ENCODE measurements at regions not wholly inside any gene's neighbourhood (a gene's known extent, or its start where the extent isn't known, plus 50 kb on each side); places are given as distances from the start of the nearest gene placed in this dataset.
"Not testable (repeated sequence)": the region's sequence is repeated elsewhere in the genome, so short reads cannot be mapped to it uniquely, and the experiment has no call there.

- no peak for DNase-seq
Observed at GRCh38 chr2:145925591-145925990, 1405.7 kb upstream of the ZEB2 start.

DNA sequence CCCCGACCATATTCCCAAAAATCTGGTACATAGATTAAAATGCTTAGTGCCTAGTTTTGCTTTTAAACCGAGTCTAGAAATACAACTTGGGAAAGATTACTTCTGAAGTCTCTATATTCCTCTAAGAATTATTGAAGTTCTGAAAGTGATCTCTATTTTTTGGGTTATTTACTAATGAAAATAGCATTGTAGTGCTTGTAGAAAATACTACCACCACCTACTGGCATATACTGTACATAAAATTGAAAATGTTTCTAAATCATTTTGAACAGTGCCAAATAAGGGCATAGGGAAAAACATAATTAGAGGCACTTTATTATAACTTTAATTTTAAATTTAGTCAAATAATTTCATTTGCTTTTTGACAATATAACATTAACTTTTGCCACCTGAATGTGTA lies 1399.6 kb upstream of the ZEB2 start:
- no peak for DNase-seq

DNA sequence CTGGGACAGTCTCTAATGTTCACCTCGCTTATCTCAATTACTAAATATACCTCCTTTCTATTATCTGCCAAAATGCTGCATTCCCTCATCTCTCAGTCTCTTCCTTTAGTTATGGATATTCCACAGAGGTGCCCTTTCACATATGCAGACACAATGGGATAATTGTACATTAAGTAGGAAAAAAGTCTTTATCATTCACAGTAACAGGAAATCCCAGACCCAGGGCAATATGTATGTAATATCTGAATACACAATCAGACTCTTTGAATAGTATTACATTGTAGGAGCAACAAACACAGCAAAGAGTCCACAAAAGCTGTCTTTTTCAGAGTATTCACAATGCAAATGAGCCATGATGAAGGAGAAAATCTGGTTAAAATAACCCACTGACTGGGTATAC lies 1399.0 kb upstream of the ZEB2 start:
- DNase-seq, result no peak

DNA sequence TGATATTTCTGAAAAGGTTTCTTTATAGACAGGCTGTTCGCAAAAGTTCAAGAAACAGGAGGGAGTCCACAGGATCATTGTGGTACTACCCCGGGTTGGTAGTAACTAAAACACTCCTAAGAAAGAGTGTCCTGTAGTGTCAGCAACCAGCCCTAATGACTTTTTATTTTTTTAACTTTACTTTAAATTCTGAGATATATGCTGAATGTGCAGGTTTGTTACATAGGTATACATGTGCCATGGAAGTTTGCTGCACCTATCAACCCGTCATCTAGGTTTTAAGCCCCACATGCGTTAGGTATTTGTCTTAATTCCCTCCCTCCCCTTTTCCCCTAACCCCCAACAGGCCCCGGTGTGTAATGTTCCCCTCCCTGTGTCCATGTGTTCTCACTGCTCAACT lies 1396.9 kb upstream of the ZEB2 start:
- DNase-seq, result no peak

GRCh38 chr2:145914716-145915115 lies 1394.8 kb upstream of the ZEB2 start:
- no peak for DNase-seq

GRCh38 chr2:145910416-145910815 lies 1390.5 kb upstream of the ZEB2 start:
- no peak for DNase-seq

- no peak for DNase-seq
Observed at GRCh38 chr2:145909766-145910165, 1389.8 kb upstream of the ZEB2 start.

GRCh38 chr2:145909175-145909755 lies 1389.3 kb upstream of the ZEB2 start:
- DNase-seq, result no peak

GRCh38 chr2:145906354-145906753 lies 1386.4 kb upstream of the ZEB2 start:
- no peak for DNase-seq

GRCh38 chr2:145905371-145905770 lies 1385.5 kb upstream of the ZEB2 start:
- DNase-seq, result no peak

DNA sequence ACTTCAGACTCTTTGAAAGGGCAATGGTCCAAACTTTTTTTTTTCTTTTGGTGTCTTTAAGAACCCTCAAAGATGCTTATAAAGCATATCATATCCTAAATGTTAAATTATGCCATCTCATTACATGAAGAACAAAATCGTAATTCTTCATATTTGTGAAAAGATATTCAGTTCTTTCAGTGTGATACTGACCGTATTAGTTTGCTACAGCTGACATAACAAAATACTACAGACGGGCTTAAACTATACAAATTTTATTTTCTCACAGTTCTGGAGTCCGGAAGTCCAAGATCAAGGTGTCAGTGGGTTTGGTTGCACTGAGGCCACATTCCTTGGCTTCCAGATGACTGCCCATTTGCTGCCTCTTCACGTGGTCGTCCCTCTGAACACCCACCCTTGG lies 1377.2 kb upstream of the ZEB2 start:
- no peak for DNase-seq

GRCh38 chr2:145887915-145888314 lies 1368.0 kb upstream of the ZEB2 start:
- DNase-seq, result no peak

GRCh38 chr2:145880997-145881396 lies 1361.1 kb upstream of the ZEB2 start:
- DNase-seq, result not testable (repeated sequence)

GRCh38 chr2:145875016-145875415 lies 1355.1 kb upstream of the ZEB2 start:
- no peak for DNase-seq

DNA sequence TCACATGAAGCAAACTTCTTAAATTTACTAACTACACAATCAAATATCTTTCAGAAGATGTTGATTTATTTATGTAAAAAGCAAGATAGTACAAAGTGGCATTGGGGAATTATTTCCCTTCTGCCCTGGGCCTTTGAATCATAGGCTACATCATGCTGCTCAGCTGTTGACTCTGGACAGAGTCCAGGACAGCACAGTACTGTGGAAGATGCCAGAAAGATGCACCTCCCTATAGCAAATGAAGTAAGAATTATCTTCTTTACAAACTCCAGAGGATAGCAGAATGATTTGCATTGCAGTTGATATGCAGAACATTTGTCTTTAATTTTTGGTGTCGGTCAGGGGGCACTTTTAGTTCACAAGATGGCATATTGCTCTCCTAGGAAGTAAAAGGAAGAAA lies 1354.5 kb upstream of the ZEB2 start:
- no peak for DNase-seq

DNA sequence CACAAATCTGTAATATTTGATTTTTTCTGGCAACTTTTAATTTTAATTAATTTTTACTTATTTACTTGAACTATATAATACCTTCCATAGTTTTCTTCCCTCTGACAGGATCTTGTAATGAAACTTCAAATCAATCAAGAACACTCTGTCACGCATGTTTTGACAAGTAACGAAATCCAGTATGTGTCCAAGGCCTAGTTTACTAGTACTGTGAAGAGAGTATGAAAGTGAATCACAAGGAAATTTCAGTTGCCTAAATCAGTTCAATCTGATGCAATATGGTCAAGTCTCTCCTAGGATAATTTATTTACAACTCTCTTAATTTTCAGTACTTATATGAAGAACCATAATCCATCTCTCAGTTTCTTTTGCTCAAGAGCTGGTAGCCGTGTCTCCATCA lies 1344.6 kb upstream of the ZEB2 start:
- no peak for DNase-seq

DNA sequence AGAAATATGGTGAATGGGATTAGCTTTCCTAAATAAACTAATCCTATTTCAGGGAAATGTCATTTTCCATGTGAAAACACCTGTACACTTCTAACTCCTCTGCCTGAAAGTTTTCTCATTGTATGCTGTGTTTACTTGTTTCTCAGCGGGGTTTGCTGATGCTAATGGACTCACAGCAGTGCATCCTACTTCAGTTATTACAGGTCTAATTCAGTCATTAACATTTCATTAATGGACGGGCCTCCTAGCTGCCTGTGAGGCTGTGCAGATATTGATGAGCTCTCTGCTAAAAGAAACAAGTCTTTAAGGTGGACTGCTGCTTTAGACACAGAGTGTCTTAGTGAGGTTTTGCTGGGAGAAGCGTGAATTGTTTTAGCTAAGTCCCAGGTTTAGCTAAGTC lies 1342.0 kb upstream of the ZEB2 start:
- DNase-seq, result no peak

- DNase-seq, result no peak
Observed at GRCh38 chr2:145860083-145860482, 1340.2 kb upstream of the ZEB2 start.

DNA sequence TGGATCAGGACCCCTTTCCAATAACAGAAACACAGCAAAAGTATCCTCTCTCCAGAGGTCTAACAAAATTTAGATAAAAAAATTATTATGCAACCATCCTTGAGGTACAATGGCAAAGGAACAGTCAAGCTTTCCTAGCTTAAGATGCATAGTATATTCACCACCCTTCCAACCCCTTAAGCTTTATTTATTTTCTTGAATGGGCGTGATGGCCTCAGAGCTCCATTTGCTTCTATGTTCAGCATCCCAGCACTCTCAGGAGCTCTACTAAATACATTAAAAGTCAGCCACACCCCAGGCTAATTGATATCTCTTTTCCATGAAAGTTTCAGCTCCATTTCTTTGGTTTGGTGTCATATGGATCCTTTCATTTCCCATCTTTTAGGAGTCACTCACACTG lies 1335.2 kb upstream of the ZEB2 start:
- no peak for DNase-seq

GRCh38 chr2:145854039-145854755 lies 1334.3 kb upstream of the ZEB2 start:
- DNase-seq, result no peak

- peak; percentile 18 to 62 for DNase-seq
Observed at GRCh38 chr2:145851730-145852129, 1331.8 kb upstream of the ZEB2 start.

DNA sequence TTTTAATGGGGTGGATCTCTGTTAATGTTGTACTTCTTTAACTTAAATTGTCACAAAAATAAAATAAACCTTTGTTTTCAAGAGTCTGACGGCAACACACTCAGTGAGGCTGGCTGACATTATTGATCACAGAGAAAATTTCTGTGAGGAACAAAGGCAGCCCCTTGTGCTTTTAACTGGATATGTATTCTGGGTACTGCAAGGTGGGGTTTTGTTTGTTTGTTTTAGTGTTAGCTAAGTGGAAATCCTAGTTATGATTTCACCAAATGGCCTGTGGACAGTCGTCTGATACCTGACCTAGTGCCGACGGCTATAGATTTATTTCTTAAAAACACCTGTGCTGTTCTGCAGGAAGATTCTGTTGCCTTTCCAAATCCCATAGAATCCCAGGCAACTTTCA lies 1329.5 kb upstream of the ZEB2 start:
- DNase-seq, result no peak

GRCh38 chr2:145846982-145847381 lies 1327.1 kb upstream of the ZEB2 start:
- DNase-seq, result no peak

DNA sequence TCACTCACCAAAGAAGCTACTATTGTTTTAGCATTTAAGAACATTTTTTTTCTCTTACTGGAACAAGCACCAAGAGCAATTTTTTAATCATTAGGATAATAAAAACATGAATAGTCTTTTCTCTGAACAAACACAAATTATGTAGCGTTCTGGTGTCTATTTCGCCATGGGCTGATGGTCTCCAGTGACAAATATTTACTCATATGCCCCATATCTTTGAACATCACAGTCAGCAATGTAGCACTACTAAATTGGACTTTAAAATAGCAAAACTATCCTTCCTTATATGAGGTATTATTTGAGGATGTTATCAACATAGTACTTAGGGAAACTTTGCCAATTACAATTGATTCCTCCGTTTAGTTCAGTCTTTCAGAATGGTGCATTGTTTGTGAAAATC lies 1326.0 kb upstream of the ZEB2 start:
- no peak for DNase-seq
